HG03045 (cell line): ENCODE measurements at regions not wholly inside any gene's neighbourhood (a gene's known extent, or its start where the extent isn't known, plus 50 kb on each side); places are given as distances from the start of the nearest gene placed in this dataset.

Experiments used
- ATAC-seq: cut with Tn5 transposase; IDR thresholded peaks from one replicate; pipeline ENCODE4 v1.9.1; 2021; ENCODE audit warnings: mild to moderate bottlenecking, moderate library complexity; ENCODE audit not compliant: unreplicated experiment

DNA sequence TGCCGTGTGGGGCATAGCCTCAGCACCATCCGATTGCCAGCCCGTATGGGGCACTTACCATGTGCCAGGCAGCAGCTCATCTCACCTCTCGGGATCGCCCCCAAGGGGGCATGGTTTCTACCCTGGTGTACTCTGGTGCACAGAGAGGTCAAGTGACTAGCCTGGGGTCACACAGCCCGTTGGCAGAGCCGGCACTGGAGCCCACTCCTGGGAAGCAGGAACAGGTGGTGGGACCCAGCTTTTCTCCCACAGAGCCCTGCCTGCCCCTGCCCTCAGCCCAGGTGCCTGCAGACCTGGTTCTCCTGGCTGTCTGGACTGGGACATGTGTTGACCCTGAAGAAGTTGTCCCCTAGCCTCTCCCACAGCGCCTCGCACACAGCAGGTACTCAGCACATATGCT, 141.8 kb upstream of the CIBAR2 start:
- no peak for ATAC-seq

DNA sequence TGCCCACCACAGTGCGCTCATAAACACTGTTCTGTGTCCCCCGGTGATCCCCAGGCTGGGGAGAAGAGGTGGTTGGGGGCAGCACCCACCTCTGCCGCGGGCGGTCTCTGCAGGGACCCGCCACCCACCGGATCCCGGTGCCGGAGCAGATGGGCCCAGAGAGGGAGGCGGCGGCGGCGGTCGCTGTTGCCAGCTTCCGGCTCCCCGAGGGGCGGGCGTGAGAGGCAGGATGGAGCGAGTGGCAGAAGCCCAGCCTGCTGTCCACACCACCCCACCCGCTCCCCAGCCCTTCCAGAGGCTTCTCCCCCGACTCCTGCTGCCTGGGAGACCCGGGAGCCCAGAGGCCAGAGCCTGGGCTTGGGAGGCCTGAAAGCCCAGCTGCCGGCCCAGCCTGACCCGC, 142.6 kb upstream of the CIBAR2 start:
- ATAC-seq = no peak

DNA sequence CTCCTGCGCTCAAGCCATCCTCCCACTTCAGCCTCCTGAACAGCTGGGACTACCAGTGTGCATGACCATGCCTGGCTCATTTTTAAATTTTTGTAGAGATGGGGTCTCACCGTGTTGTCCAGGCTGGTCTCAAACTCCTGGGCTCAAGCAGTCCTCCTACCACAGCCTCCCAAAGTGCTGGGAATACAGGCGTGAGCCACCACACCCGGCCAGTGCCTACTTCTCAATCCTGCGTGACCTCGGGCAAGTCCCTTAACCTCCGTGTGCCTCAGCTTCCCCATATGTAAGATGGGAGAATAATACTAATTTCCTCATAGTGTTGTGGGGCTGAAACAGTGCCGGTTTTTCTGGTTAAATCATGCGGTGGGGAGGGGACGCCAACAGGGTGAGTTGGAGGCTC, 143.5 kb upstream of the CIBAR2 start:
- no peak for ATAC-seq

DNA sequence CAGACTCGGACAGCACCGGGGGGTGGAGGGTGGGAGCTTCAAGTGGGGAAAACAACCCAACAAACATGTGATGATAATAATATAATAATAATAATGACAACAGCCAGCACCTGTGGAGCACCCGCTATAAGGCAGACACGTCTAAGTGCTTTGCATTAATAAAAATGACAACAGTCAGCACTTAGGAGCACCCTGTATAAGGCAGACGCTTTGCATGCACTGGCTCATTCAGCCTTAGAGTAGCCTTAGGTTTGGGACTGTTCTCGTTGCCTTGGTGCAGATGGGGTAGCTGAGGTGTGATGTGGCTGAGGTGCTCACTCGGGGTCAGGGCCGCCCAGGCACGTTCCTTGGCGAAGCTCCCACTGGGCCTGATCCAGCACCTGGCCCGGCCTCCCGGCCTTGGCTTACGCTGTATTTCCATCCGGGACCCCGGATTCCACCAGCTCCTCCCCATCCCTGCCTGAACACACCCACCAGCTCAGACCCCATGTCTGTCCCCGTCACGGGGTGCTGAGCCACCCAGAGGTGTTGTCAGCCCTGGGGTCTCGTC, 144.0 kb upstream of the CIBAR2 start:
- no peak for ATAC-seq

DNA sequence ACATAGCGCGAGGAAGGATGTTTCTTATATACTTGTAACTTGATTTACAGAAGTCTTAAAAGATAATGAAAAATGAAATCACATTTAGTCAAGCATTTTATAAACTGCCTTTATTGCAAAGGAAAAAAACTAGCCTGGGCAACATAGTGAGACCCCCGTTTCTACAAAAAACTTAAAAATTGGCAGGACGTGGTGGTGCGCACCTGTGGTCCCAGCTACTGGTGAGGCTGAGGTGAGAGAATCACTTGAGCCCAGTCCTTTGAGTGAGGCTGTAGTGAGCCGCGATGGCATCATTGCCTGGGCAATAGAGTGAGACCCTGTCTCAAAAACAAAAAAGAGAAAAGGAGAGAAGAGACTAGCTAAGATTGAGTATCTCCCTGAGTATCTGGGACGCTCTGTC, 145.2 kb upstream of the CIBAR2 start:
- ATAC-seq = no peak

DNA sequence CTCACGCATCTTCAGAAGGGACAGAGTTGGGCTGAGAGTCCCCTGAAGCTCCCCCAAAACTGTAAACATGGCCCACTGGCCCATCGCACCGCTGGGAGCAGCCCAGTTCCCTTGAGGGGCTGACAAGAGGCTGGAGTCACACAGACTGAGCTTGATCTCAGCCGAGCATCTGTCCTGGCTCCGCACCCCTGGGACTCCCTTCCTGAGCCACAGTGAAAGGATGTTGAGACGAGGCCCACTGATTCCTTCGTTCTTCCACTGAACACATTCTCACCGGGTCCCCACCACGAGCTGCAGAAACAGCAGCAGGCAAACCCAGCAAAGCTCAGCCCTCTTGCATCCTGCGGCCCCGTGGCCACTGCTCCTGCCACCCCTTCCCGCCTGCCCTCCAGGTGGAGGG, 145.9 kb upstream of the CIBAR2 start:
- ATAC-seq = no peak

DNA sequence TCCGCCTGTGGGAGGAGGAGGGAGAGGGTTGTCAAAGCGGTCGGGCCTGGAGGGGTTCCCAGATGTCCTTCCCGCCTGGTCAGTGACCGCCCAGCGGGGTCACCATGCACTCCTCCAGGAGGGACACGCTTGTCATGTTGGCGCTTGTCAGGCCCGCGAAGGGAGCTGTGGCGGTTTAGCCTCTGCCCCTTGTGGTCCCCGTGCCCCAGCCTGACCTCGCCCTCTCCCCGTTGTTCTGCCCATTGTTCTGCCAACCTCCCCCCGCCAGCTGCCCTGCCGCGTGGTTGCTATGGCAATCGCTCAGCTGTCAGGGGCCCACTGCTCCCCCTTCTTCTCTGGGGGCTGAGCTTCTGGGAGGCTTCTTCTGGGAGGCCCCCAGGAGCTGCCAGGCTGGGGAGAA, 146.4 kb upstream of the CIBAR2 start:
- ATAC-seq = no peak

DNA sequence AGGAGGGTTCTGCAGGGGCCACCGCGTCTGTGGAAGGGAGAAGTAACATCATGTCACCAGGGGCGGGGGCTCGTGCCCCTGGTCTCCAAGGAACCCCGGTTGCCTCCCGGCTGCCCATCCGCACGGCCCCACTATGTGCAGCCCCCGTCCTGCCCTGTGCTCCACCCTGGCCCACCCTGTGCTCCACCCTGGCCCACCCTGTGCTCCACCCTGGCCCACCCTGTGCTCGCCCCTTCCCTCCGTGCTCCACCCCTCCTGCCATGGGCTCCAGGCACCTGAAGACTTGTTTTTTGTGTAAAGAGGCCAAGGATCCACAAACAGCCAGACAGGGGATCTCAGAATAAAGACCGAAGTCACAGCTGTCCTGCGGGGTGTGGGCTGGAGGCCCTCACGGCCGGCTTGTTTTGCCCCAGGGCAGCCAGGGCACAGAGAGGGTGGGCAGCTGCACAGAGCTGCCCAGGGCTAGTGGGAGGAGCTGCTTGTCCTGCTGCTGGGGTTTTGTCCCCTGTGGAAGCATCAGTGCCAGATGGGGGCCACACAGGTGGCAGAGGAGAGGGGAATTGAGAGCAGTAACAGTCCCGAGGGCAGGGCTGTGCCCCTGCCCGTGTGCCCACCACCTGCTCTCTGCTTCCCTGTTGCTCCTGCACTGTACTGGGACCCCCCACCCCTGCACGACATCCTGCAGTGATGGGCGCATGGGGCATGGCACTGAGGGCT, 147.0 kb upstream of the CIBAR2 start:
- no peak for ATAC-seq

DNA sequence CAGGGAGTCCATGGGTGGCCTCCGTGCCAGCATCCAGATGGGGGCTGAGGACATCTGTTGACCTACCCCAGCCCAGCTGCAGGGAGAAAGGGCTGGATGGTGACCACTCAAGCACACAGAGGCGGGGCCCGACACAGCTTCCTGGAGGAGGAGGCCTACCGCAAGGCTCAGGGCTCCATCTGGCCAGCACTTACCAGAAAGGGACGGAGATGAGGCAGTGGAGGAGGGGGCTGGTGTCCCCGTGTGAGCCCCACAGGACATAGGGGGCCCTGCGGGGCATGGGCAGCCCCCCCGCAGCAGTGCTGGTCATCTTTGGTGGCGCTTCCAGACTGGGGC, 147.5 kb upstream of the CIBAR2 start:
- no peak for ATAC-seq

DNA sequence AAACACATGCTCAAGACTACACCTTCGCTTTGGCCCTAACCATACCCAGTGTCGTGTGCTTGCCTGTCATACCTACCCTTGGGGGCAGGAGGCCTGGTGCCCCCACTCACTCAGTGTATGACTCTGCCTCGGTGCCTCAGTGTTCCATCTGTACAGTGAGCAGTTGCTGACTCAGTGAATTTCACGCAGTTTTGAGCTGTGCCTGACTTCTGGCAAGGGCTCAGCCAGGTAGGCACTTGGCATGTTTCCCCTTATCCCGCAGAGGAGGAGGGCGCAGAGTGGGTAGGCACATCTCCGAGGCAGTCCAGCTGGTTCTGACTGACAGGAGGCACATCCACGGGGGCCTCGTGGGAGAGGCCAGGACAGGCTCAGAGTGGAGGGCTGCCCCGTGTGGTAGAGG, 148.9 kb upstream of the CIBAR2 start:
- no peak for ATAC-seq

DNA sequence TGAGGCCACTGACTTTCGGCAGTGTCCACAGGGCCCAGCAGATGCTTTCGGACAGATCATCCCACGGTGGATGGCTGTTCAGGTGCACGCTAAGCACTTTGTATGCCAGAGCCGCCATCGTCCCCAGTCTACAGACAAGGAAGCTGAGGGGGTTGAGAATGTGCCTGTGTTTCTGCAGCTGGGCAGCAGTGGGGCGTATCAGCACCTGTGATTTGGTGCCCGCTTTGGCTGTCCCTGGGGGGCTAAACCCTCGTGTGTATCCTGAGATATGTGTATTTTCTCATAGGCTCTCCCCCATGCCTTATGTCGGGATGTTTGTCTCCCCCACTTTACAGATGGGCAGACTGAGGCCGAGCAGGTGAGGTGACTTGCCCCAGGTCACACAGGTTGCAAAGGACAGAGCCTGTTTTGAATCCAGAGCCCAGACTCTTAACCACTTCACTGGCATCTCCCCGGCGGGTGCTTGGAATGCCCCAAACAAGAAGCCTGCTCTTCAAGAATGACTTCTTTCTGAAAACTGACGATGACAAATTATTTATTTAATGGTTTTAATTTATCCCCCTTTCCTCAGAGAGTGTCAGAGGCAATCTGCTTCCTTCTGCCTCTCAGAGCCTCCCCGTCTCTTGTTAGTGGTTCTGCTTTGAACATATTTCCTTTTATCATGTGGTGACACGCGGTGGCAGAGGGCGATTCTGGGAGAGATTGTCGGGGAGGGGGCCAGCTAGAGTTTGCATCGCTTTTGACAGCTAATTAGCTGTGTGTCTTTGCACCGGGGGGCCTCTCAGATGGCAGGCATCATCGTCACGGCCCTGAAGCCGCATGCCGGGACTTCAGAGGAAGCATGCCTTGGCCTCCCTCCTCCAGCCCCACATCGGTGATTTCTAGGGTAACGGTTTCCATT, 149.6 kb upstream of the CIBAR2 start:
- ATAC-seq = no peak

DNA sequence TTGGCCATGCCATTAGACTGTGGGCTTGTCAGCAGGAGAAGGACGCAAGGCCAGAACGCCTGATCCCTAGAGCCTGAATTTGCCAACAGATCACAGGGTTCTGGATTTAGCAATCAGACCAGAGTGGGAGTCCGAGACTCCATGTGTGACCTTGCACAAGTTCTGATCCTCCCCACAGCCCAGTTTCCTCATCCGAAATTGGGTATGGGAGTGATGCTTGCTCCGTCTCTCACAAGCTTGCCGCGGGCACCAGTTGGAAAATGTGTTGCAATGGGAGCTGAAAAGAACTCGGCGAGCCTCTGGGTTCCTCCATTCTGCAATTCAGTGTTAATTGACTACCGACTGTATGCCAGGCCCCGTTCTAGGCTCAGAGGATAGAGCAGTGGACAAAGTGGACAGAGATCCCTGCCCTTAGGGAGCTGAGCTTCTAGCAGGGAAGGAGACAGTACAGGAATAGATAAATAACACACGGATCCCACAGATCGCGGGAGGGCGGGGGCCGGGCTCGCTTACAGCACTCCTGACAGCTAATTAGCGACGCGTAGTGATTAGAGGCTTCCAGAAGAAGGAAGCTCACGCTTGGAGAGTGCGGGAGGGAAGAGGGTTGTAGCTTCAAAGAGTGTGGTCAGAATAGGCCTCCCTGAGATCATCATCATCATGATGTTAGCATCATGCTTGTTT, 150.4 kb upstream of the CIBAR2 start:
- ATAC-seq = no peak

DNA sequence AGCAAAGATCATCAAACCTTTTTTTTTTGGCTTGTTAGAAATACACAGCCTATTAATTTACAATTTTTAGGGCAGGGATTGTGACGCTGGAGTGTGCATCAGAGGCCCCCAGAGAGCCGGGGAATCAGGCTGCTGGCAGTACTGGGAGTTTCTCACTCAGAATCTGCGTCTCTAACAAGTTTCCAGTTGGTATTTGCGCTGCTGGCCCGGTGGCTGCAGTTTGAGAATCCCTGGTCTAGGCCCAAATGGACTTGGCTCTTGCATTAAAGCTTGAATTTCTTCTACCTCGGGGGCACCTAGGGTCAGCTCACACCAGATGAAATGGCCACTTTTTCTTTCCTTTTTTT, 150.9 kb upstream of the CIBAR2 start:
- no peak for ATAC-seq

DNA sequence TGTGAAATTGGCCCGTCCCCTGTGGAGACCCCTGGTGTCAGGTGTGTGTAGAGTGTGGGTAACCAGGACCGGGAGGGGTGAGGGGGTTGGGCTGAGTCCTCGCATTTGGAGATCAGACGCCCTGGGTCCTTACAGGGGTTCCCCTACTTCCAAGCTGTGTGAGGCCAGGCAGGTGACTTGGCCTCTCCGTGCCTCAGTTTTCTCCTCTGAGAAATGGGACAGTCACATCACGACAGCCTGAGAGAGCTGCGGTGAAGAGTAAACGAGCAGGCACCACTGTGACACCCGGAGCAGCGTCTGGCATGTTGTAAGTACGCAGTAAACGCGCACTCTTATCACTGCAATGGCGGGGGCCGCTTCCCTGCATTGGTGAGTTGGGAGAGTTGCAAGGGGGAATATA, 152.5 kb upstream of the CIBAR2 start:
- ATAC-seq = no peak

DNA sequence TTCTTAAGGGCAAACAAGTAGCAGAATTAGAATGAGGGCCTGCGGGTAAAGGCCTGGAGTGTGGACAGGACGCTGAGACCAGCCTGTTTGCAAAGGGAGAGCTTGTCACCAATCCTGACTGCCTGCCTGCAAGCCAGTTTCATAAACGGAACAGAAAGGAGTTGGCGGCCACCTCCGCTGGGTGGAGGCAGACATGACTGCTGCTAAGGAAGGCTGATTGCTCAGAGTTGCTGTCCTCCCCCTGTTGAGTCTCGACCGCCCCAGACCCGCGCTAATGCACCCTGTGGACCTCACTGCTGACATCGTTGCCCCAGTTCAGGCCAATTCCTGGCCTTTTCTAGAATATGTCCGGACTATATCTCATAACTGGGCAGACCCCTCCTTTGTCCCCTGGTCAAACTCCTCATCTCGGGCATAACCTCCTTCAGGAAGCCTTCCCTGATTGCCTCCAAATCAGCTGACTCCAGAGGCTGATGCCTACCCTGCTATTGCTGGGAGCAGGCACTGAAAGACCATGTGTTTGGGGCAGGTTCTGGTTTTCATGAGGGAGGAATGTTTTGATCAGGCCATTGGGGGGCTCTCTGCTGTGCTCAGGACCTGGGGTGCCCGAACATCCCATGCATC, 153.0 kb upstream of the CIBAR2 start:
- ATAC-seq = no peak

DNA sequence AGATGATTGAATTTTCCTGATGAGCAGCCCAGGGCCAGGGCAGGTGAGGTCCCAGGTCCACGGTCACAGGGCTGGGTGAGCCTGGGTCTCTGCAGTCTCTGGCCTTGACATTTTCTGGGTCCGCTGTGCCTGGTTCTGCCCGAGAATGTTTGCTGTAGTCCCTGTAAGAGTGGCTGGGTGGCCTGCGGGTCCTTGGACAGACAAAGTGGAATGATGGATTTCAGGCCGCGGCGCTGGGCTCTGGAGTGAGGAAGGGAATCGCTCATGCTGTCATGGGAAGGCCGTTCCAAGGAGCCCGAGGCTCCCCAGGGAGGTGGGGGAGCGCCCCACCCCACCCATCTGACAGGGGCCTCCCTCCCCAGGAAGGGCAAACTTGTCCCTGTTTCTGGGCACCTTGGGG, 153.5 kb upstream of the CIBAR2 start:
- ATAC-seq = no peak

DNA sequence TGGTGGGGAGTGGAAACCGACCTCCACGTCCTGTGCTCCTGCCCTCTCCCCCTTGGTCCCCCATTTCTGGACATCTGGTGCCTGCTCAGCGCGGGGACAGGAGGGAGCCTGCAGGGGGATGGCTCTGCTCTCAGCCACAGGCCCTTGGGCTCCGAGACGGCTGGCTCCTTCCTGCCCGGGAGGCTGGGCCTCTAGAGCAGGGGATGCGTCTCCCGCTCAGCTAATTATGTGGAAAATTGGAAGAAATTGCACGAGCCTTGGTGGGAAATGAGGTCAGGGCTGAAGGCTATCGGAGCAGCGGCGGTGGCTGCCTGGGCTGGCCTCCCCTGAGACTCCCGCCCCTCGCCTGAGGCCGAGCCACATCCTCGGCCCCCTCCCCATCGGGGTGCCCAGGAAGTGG, 154.6 kb upstream of the CIBAR2 start:
- no peak for ATAC-seq

DNA sequence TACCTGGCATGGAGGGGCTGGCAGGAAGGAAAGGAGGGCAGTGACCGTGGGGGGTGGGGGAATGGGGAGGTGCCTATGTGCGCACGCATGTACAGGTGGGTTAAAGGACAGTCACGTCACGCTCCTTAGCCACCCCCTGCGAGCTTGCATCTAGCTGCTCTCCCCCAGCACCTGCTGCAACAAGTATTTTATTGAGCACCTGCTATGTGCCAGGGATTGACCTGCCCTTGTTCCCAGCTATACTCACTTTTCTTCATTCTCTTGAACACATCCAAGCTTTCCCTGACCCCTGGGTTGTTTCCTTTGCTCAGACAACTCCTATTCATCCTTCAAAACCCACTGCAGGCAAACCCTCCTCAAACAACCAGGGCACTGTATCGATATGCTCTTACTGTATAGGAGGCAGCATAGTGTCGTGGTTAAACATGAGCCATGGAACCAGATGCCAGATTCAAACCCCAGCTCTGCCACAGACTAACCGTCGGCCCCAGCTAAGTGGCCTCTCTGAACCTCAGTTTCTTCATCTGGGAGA, 155.2 kb upstream of the CIBAR2 start:
- no peak for ATAC-seq

DNA sequence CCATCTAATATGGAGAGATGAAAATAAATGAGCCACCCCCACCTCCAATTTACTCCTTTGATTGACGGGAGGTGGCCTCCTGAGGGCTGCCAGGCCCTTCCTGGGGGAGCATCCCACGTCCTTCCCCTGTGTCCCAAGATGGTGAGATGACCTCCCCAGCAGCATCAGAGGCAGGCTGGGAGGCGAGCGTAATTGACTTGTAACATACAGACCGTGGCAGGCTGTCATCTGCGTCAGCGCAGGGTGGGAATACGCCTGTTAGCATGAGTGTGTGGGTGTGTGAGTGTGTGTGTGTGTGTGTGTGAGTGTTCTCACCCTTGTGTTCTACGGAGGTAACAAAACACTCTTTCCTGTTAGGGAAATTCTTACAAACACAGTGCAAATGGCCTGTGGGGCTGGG, 156.9 kb upstream of the CIBAR2 start:
- ATAC-seq = no peak

DNA sequence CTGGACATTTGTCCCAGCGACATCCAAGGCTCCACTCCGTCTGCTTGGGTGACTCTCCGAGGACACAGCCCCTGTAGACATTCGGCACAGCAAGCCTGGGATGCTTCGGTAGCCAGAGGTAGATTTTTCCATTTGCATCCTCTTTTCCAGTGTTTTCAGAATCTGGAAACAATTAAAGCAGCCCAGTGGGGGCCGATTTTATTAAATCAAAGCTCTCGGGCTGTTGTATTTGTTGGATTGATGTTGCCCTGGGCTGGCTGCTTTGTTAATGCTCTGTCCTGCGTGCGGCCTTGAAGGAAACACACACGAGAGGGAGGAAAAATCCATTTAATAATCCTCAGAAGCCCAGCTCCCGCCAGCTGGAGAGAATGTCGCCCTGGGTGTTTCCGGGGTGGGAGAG, 158.1 kb upstream of the CIBAR2 start:
- ATAC-seq = no peak

DNA sequence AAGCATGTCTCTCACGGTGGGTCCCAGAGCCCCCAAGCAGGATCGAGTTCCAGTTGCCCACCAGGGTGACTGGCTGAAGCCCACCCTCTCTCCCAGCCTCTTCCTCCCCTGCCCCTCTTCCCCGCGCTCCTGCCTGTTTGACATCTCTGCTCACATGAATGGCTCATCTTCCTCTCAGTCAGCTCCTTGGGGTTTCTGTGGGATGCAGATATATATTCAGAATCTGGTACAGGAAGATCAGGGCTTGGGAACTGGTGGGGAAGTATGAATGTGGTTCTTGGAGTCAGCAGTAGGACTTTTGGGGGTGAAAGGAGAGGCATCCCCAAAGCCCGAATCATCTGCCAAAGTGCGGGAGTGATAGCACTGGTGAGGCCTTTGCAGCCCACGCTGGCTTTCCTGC, 158.9 kb upstream of the CIBAR2 start:
- ATAC-seq = no peak
